RWPE1 (cell line): ENCODE measurements at regions not wholly inside any gene's neighbourhood (a gene's known extent, or its start where the extent isn't known, plus 50 kb on each side); places are given as distances from the start of the nearest gene placed in this dataset.

Experiments used
- CTCF ChIA-PET: fragments of 350-600 bp; sonication (Branson Sonifier 250); formaldehyde crosslinking; extraction: SDS; loops from one replicate; lab custom pipeline; 2021; lab: Yijun Ruan, JAX
- POLR2A ChIA-PET: fragments of 400-600 bp; formaldehyde crosslinking; extraction: SDS; loops from one replicate; lab custom pipeline; 2020; ENCODE audit warnings: antibody characterized with exemption; ENCODE audit not compliant: low non-redundant PET; lab: Yijun Ruan, JAX
- DNase-seq: peaks from one replicate; pipeline ENCODE4 v3.0.0; 2012; ENCODE audit warnings: low spot score
- H3K27ac ChIP-seq: fragments of 450-650 bp; 2 replicates; pipeline ENCODE4 v1.5.1; 2017
- CTCF ChIP-seq: fragments of 450-650 bp; conservative IDR thresholded peaks from 2 replicates; pipeline ENCODE4 v1.5.1; 2017; ENCODE audit warnings: low read depth, mild to moderate bottlenecking

GRCh38 chr6:169324086-169324485 lies 70.4 kb upstream of the THBS2 start:
- POLR2A ChIA-PET = no interaction called here
- TF ChIP-seq CTCF = no peak
- DNase-seq = no peak
- CTCF ChIA-PET = no interaction called here
- H3K27ac ChIP-seq = no peak overlapping the region

GRCh38 chr6:169323221-169323620 lies 69.6 kb upstream of the THBS2 start:
- ChIA-PET POLR2A (no interaction called here), CTCF (interaction anchor here (0.6 kb wide), 1 partner anchor 35 kb away, joined by 3 read pairs; no protein-coding TSS in a partner anchor)
- no peak overlapping the region for H3K27ac ChIP-seq
- no peak for TF ChIP-seq CTCF
- DNase-seq = no peak

- DNase-seq = no peak
- CTCF ChIA-PET = no interaction called here
- no peak for TF ChIP-seq CTCF
- H3K27ac ChIP-seq = no peak overlapping the region
- POLR2A ChIA-PET = no interaction called here
Measured at GRCh38 chr6:169321546-169321945, 67.9 kb upstream of the THBS2 start.

- ChIA-PET CTCF (no interaction called here), POLR2A (no interaction called here)
- H3K27ac ChIP-seq = no peak overlapping the region
- no peak for TF ChIP-seq CTCF
- no peak for DNase-seq
Measured at GRCh38 chr6:169320013-169320412, 66.4 kb upstream of the THBS2 start.

GRCh38 chr6:169317441-169318202 lies 64.0 kb upstream of the THBS2 start:
- ChIA-PET POLR2A (no interaction called here), CTCF (no interaction called here)
- no peak for DNase-seq
- no peak for TF ChIP-seq CTCF
- H3K27ac ChIP-seq = no peak overlapping the region

GRCh38 chr6:169316651-169317050 lies 63.0 kb upstream of the THBS2 start:
- ChIA-PET CTCF (no interaction called here), POLR2A (no interaction called here)
- no peak overlapping the region for H3K27ac ChIP-seq
- DNase-seq = no peak
- TF ChIP-seq CTCF = no peak
